ENCODE measurements at regions not wholly inside any gene's neighbourhood (a gene's known extent, or its start where the extent isn't known, plus 50 kb on each side); places are given as distances from the start of the nearest gene placed in this dataset.

GRCh38 chr18:28831476-28831875, 654.5 kb upstream of the CDH2 start:
- no peaks in the 10 kb centered on the region for H3K27me3 ChIP-seq (ENCODE audit: control insufficient read depth, extremely low read depth, insufficient read depth, low read length)
- no peak overlapping the region for H3K9ac ChIP-seq (ENCODE audit: control insufficient read depth, extremely low read depth, insufficient read depth, low read length)
- no peaks in the 10 kb centered on the region for H4K20me1 ChIP-seq (ENCODE audit: control insufficient read depth, extremely low read depth, insufficient read depth, low read length)
- no peak overlapping the region for H2AFZ ChIP-seq (ENCODE audit: control insufficient read depth, low read length)
- TF ChIP-seq CTCF (optimal IDR thresholded peaks at IDR 0.05 in 1 of 3, IDR thresholded peaks at IDR 0.05 in 1 of 3, conservative IDR thresholded peaks at IDR 0.05 in 1 of 3; ENCODE audit: extremely low read depth in 1 of 3, insufficient read depth in 2 of 3, low read length in 3 of 3): no peak
- no peak for TF ChIP-seq EZH2 (IDR thresholded peaks at IDR 0.05; ENCODE audit: low read length)
- dilution Hi-C loops (cut with MboI; ENCODE audit: extremely low pct_ligation_motif_present, low sequenced_read_pairs): no loop called here
- H3K9me1 ChIP-seq (ENCODE audit: control insufficient read depth, extremely low read depth, insufficient read depth, low read length): no peaks in the 10 kb centered on the region
- no peaks in the 10 kb centered on the region for H3K36me3 ChIP-seq (ENCODE audit: control insufficient read depth in 2 of 2, extremely low read depth in 1 of 2, insufficient read depth in 2 of 2, low read length in 2 of 2)
- no peak for DNase-seq (ENCODE audit: low read depth, low spot score)
- no peaks in the 10 kb centered on the region for H3K79me2 ChIP-seq (ENCODE audit: control insufficient read depth, insufficient read depth, low read length)
- no peaks in the 10 kb centered on the region for H3K9me3 ChIP-seq (ENCODE audit: control insufficient read depth, low read depth, low read length)
- no peak for FAIRE-seq
- no peaks in the 10 kb centered on the region for H3K4me1 ChIP-seq (ENCODE audit: control insufficient read depth, extremely low read depth, insufficient read depth, low read length)
- no peak overlapping the region for H3K27ac ChIP-seq (ENCODE audit: control insufficient read depth, insufficient read depth, low read length)
- H3K4me2 ChIP-seq (ENCODE audit: control insufficient read depth, extremely low read depth, insufficient read depth, low read depth, low read length): no peak overlapping the region
- no peak overlapping the region for H3K4me3 ChIP-seq (ENCODE audit: control insufficient read depth in 2 of 3, extremely low read depth in 1 of 3, insufficient read depth in 2 of 3, low read depth in 1 of 3, low read length in 3 of 3)

GRCh38 chr18:28826107-28826506, 649.2 kb upstream of the CDH2 start:
- DNase-seq (ENCODE audit: low read depth, low spot score): no peak
- no peak overlapping the region for H3K4me2 ChIP-seq (ENCODE audit: control insufficient read depth, extremely low read depth, insufficient read depth, low read depth, low read length)
- H3K9me1 ChIP-seq (ENCODE audit: control insufficient read depth, extremely low read depth, insufficient read depth, low read length): no peaks in the 10 kb centered on the region
- H3K9me3 ChIP-seq (ENCODE audit: control insufficient read depth, low read depth, low read length): no peaks in the 10 kb centered on the region
- dilution Hi-C loops (cut with MboI; ENCODE audit: extremely low pct_ligation_motif_present, low sequenced_read_pairs): no loop called here
- no peaks in the 10 kb centered on the region for H4K20me1 ChIP-seq (ENCODE audit: control insufficient read depth, extremely low read depth, insufficient read depth, low read length)
- H3K4me1 ChIP-seq (ENCODE audit: control insufficient read depth, extremely low read depth, insufficient read depth, low read length): no peaks in the 10 kb centered on the region
- no peak overlapping the region for H3K9ac ChIP-seq (ENCODE audit: control insufficient read depth, extremely low read depth, insufficient read depth, low read length)
- H3K79me2 ChIP-seq (ENCODE audit: control insufficient read depth, insufficient read depth, low read length): no peaks in the 10 kb centered on the region
- H2AFZ ChIP-seq (ENCODE audit: control insufficient read depth, low read length): no peak overlapping the region
- TF ChIP-seq CTCF (optimal IDR thresholded peaks at IDR 0.05 in 1 of 3, IDR thresholded peaks at IDR 0.05 in 1 of 3, conservative IDR thresholded peaks at IDR 0.05 in 1 of 3; ENCODE audit: extremely low read depth in 1 of 3, insufficient read depth in 2 of 3, low read length in 3 of 3) (no peak), EZH2 (IDR thresholded peaks at IDR 0.05; ENCODE audit: low read length) (no peak)
- H3K4me3 ChIP-seq (ENCODE audit: control insufficient read depth in 2 of 3, extremely low read depth in 1 of 3, insufficient read depth in 2 of 3, low read depth in 1 of 3, low read length in 3 of 3): no peak overlapping the region
- no peaks in the 10 kb centered on the region for H3K27me3 ChIP-seq (ENCODE audit: control insufficient read depth, extremely low read depth, insufficient read depth, low read length)
- H3K36me3 ChIP-seq (ENCODE audit: control insufficient read depth in 2 of 2, extremely low read depth in 1 of 2, insufficient read depth in 2 of 2, low read length in 2 of 2): no peaks in the 10 kb centered on the region
- H3K27ac ChIP-seq (ENCODE audit: control insufficient read depth, insufficient read depth, low read length): no peak overlapping the region
- no peak for FAIRE-seq

Measured in keratinocyte (primary cell).